OCI-LY7 (cell line): ENCODE measurements at regions not wholly inside any gene's neighbourhood (a gene's known extent, or its start where the extent isn't known, plus 50 kb on each side); places are given as distances from the start of the nearest gene placed in this dataset.

Experiments used
- CTCF ChIP-seq: fragments of 200-600 bp; sonication (generic); conservative IDR thresholded peaks from 2 replicates; pipeline ENCODE4 v1.5.1; 2014; ENCODE audit warnings: mild to moderate bottlenecking, antibody characterized with exemption, low read length, moderate library complexity, mixed read lengths
- EZH2phosphoT487 ChIP-seq: fragments of 200-600 bp; sonication (generic); IDR thresholded peaks from 2 replicates; pipeline ENCODE4 v1.6.1; 2018; ENCODE audit warnings: low read depth, borderline replicate concordance, mild to moderate bottlenecking, mixed run types, antibody characterized with exemption, low read length, moderate library complexity, mixed read lengths

- TF ChIP-seq CTCF: no peak
- no peak for TF ChIP-seq EZH2phosphoT487
These were observed 174.2 kb upstream of the TCERG1L start for GRCh38 chr10:131485732-131486131.
